Sigmoid colon (tissue), 4 donors: ENCODE measurements at regions not wholly inside any gene's neighbourhood (a gene's known extent, or its start where the extent isn't known, plus 50 kb on each side); places are given as distances from the start of the nearest gene placed in this dataset.

ENCODE experiments used
- POLR2A ChIP-seq, 2 donors: fragments of 450-650 bp; IDR thresholded peaks; one replicate each; pipeline ENCODE4 v1.6.1; 2016; ENCODE audit warnings: antibody characterized with exemption in 2 of 2, mild to moderate bottlenecking in 2 of 2, moderate library complexity in 2 of 2
- POLR2AphosphoS5 ChIP-seq, 4 donors: sonication (generic); formaldehyde crosslinking; IDR thresholded peaks; one replicate each; pipeline ENCODE4 v1.6.1; 2017; ENCODE audit warnings: antibody characterized with exemption in 4 of 4
- TF ChIP-seq, protein P1 (sequence below), 4 experiments: fragments of 450-650 bp in 3 of 4; fragments of 200-600 bp in 1 of 4; IDR thresholded peaks; one replicate each; pipeline ENCODE4 v1.5.1; 2016 to 2019; ENCODE audit warnings: antibody characterized with exemption in 4 of 4, mild to moderate bottlenecking in 3 of 4, moderate library complexity in 2 of 4

DNA sequence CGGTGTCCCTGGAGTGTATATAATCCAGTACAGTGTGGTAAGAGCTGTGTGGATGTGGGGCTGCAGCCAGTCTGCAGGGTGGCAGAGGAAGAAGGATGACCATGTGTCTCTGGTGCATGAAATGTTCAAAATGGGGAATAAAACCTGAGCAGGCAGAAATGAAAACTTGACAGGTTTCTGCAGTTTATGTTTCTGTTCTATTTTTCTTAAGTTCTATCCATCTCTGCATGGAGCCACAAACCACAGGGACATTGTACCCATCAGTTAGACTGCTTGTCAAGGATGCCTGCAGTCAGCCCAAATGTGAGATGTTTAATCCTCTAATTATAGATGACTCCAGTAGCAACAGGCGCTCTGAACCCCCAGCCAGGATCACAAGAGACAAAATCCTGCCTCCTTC lies 216.7 kb downstream of the IL20RB start:
- TF ChIP-seq POLR2A (IDR thresholded peaks at IDR 0.05) (no peak), POLR2AphosphoS5 (IDR thresholded peaks at IDR 0.05) (no peak)
- TF ChIP-seq, protein P1, sequence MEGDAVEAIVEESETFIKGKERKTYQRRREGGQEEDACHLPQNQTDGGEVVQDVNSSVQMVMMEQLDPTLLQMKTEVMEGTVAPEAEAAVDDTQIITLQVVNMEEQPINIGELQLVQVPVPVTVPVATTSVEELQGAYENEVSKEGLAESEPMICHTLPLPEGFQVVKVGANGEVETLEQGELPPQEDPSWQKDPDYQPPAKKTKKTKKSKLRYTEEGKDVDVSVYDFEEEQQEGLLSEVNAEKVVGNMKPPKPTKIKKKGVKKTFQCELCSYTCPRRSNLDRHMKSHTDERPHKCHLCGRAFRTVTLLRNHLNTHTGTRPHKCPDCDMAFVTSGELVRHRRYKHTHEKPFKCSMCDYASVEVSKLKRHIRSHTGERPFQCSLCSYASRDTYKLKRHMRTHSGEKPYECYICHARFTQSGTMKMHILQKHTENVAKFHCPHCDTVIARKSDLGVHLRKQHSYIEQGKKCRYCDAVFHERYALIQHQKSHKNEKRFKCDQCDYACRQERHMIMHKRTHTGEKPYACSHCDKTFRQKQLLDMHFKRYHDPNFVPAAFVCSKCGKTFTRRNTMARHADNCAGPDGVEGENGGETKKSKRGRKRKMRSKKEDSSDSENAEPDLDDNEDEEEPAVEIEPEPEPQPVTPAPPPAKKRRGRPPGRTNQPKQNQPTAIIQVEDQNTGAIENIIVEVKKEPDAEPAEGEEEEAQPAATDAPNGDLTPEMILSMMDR (IDR thresholded peaks at IDR 0.05), result no peak
